OCI-LY3 (cell line): ENCODE measurements at regions not wholly inside any gene's neighbourhood (a gene's known extent, or its start where the extent isn't known, plus 50 kb on each side); places are given as distances from the start of the nearest gene placed in this dataset.

Source experiments
- CTCF ChIP-seq: fragments of 200-600, 300-600 bp; sonication (generic); IDR thresholded peaks from 2 replicates; pipeline ENCODE4 v1.5.1; 2014; ENCODE audit warnings: antibody characterized with exemption, low read length, low read depth
- EZH2phosphoT487 ChIP-seq: fragments of 200-600 bp; shearing (Covaris generic); IDR thresholded peaks from 2 replicates; pipeline ENCODE4 v1.6.1; 2018; ENCODE audit warnings: antibody characterized with exemption, mixed run types, low read depth

- no peak for TF ChIP-seq EZH2phosphoT487
- TF ChIP-seq CTCF: no peak
Measured at GRCh38 chrX:150085881-150086280, 147.6 kb upstream of the EOLA2 start.
